Suppressor macrophage treated with lipopolysaccharide for 4 hours (primary cell): ENCODE measurements at regions not wholly inside any gene's neighbourhood (a gene's known extent, or its start where the extent isn't known, plus 50 kb on each side); places are given as distances from the start of the nearest gene placed in this dataset.
A peak's percentile ranks its signal among the peaks of the same experiment; 100 is the strongest.

Source experiments
- DNase-seq: peaks from one replicate; pipeline ENCODE4 v3.0.0-alpha.2; 2020

DNA sequence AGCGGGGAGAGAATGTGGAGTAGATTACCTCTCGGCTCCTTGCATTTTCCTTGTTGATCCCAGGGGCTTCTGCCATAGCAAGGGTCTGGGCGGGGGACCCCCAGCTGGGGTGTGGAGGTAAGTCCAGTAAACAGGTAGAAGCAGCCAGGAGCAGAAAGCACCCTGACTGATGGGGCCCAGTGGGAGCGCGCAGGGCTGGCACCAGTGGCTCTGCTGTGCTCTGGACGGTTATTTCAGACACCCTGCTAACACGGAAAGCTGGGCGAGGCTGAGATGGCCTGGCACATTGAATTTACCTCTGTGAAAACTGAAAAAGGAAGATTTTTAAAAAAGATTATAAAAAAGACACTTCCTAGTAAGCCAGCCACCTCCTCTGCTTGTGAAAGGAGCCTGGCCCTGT is 88.4 kb upstream of the CALM2 start:
- no peak for DNase-seq

DNA sequence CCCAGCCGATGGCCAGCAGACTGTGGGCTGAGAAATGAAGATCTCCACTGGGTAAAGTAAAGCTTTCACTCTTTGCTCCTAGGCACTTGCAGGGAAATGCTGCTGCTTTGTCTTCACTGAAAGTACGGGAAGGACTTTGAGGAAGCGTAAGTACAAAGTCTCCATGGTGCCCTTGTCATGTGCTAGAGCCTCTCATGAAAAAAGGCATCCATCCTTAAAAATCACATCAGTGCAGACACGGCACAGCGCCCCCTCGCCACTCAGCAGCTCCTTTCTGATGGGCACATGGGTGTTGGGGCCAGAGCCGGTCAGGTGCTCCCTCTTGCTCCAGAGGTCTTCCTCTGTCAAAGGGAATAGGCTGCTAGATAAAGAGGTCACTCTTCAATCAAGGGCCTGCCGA is 87.8 kb upstream of the CALM2 start:
- DNase-seq = peak; percentile 26

DNA sequence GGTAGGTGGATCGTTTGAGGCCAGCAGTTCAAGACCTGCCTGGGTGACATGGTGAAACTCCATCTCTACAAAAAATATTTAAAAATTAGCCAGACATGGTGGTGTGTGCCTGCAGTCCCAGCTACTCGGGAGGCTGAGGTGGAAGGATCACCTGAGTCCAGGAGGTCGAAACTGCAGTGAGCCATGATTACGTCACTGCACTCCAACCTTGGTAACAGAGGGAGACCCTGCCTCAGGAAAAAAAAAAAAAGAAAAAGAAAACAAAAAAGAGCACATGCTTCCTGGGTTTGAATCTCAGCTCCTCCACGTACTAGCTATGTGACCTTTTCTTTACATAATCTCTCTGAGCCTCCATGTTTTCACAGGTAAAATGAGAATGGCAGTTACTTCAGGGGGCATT is 86.3 kb upstream of the CALM2 start:
- no peak for DNase-seq

DNA sequence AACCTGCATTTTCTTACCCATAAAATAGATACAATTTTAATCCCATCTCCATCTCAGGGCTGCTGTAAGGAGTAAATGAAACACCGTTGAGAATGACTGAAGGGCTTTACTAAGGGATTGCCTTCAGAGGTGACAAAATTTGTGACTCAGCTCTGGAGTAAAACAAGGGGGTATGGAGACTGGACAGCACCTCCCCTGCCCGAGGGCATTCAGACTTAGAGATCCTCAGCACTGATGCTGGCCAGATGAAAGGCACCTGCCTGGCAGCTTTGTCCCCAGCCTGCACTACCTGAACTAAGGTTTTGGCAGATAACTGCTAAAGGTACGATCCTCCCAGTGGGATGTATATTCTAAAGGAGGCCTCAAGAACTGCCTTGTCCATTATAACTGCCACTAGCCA is 84.7 kb upstream of the CALM2 start:
- DNase-seq = no peak

DNA sequence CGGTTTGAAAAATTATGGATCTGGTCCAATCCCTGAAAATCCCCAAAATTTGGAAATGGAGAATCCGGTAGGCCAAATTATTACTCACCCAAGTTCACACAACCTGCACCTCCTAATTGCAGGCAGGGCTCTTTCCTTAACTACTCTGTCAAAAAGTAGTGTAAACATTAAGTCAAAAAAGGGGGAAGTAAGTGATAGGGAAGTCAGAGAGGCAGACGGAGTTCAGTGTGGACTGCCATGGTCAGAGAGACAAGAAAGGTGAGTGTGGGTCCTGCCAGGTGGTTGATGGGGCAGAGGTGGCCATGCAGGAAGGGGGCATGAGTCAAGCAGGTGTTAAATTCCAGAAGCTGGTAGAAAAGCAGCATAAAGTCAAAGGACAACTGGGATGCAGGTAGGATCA is 83.5 kb upstream of the CALM2 start:
- peak; percentile 6 for DNase-seq

DNA sequence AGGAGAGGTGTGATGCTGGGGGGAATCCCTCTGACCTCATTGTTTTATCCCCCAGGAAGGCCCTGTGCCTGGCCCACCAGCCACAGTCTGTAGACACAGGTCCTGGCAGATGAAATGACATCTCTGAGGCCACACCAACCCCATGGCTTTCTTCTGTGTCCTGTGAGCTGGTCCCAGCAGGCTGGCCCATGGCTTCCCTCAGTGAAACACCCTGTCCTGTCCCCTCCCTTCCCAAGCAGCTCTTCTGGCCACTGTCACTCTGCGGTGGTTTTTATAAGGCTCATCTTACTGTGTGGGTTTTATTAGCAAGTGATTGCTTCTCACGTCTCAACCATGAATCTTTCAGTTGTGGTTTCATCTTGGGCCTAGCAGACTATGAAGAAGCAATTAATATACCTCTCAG is 81.6 kb upstream of the CALM2 start:
- no peak for DNase-seq

DNA sequence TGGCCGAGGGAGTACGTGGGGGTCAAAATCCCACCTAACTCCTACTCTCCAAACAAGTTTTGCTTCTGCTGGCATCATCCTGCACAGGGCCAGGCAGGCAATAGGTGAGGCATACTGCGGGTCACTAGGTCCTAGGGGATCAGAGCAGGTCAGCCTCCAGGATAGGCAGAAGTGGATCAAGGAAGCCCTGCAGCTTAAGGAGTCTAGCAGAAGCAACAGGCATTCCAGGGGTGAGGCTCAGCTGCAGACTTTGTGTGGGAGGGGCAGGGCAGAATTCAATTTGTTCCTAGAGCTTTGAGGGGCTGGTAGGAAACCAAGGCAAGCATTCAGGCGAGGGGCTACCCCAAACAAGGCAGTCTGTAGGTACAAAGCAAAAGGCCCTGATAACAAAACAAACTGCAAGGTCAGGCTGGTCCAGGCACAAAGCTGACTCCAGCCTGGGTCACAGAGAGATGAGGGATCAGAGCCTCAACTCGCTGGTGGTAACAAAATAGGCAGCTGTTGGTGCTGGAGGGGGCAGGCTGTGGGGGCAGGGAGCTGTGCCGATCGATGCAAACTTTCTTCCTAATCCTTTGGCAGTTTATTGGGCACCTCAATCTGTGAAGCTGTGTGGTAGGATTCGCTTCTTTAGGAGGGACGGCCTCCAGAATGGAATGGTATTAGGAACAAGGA is 80.2 kb upstream of the CALM2 start:
- DNase-seq = no peak

DNA sequence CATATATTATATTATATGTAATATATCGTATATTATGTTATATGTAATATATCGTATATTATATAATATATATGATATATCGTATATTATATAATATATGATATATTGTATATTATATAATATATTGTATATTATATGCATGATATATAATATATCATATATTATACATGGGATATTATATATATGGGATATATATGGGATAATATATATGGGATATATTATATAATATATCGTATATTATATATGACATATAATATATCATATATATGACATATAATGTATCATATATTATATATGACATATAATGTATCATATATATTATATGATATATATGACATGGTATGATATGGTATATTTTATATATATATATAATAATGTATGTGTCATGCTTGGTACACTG is 79.5 kb upstream of the CALM2 start:
- no peak for DNase-seq

DNA sequence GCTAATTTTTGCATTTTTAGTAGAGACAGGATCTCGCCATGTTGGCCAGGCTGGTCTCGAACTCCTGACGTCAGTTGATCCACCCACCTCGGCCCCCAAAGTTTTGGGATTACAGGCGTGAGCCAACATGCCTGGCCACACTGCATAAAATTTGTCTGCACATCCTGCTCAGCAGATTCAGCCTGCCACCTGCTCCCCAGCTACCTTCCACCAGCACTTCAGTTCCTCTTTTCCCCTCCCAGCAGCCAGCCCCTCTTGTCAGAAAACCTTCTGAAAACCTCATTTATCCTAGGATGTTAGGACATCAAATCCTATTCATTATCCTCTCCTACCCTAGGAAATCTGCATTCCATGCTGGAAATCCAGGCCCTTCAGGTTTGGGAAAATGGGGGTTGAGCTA is 78.2 kb upstream of the CALM2 start:
- DNase-seq = no peak

DNA sequence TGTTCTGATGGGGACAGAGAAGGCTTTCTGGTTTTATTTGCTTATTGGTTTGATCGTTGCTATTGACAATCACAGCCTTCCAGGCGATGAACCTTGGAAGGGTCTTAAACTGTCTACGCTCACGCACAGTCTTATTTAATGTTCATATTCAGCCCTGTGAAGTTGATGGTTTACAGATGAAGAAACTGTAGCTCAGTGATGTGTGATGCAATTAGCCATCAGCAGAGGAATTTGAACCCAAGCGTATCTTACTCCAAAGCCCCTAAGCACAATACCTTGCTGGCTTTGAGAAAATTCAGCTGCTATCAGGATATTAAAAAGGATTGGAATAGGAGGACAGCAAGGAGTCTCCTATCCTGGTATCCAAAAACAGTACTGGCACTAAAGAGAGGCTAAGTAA is 77.1 kb upstream of the CALM2 start:
- DNase-seq = no peak

DNA sequence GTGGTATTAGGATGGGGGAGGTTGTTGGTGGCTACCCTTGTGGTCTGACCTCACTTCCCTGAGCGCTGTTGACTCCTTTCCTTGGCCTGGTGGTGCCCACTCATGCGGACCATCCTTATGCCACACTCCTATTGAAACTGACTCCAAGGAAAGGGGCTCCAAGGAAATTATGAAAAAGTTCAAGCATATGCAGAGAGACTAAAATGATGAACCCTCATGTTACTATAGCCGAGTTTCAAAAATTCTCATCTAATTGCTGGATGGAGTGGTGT is 75.0 kb upstream of the CALM2 start:
- DNase-seq = no peak

DNA sequence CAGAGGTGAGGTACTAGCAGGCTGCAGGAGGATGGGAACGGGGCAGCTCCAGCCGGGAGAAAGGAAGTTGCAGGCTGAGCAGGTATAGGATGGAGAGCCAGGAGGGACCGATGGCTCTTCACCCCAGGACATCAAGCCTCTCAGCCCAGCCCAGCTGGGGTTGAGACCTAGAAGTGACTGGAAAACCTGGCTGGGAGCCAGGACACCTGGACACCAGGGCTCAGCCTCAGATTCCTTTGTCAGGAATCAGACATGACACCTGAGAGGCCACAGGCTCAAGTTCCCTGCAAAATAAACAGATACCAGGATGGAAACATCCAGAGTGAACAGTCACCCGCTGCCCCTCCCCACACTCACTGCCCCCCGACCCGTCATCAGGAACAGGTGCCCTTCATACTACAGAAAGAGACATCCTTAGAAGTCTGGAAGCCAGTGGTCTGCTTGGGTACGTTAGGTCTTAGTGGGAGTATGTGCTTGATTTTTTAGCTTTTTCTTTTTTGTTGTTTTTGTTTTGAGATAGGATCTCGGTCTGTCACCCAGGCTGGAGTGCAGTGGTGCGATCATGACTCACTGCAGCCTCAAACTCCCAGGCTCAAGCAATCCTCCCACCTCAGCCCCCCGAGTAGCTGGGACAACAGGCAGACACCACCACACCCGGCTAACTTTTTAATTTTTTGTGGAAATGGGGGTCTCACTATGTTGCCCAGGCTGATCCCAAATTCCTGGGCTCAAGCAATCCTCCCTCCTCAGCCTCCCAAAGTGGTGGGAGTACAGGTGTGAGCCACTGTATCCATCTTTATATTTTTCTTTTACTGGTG is 74.5 kb upstream of the CALM2 start:
- DNase-seq = no peak

DNA sequence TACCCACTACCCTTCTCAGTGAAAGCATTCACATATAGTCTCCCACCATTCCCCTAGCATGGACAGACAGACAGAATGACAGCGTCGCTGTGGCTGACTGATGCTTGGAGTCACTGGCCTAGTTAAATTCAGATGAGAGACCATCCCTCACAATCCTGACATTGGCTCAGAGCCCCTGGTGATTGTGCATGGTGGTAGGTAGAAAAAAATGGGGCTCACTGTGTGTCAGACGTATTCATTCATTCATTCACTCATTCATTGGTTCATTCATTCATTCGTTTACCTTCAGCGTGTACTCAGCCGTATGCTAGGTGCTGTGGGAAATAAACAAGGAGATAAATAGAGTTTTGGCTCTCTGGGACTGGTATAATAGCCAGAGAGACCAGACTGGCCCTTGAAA is 73.6 kb upstream of the CALM2 start:
- no peak for DNase-seq

DNA sequence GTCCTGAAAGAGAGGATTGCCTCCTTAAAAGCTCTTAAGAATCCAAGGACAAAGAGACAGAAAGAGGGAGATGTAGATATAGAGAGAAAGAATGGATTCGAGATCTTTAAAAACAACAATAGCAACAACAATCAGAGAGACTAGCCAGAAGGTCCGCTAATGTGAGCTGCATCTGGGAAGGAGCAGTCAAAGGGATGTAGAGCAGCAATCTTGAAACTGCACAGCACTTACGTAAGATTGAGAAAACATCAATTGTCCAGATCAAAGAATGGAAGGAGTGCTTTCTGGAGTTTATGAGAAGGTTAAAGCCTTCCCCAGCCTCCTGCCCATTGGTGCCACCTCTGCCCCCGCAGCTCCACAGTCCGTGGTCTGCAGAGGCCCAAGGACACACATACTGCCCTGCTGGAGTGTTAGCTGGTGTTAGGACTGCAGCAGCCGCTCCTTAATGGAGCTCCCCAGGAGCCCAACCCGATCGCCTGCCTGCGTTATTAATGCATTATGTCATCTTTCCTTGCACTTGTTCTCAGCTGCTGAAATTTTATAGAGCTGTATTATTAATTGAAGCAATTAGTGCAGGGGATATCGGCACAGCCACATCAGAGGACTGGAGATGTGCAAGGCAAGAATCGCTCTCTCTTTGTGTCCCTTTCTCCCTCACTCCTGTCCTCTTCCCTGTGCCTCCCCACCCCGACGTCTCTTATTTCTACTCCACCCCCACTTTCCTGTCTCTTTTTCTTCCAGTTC is 73.0 kb upstream of the CALM2 start:
- DNase-seq = no peak

DNA sequence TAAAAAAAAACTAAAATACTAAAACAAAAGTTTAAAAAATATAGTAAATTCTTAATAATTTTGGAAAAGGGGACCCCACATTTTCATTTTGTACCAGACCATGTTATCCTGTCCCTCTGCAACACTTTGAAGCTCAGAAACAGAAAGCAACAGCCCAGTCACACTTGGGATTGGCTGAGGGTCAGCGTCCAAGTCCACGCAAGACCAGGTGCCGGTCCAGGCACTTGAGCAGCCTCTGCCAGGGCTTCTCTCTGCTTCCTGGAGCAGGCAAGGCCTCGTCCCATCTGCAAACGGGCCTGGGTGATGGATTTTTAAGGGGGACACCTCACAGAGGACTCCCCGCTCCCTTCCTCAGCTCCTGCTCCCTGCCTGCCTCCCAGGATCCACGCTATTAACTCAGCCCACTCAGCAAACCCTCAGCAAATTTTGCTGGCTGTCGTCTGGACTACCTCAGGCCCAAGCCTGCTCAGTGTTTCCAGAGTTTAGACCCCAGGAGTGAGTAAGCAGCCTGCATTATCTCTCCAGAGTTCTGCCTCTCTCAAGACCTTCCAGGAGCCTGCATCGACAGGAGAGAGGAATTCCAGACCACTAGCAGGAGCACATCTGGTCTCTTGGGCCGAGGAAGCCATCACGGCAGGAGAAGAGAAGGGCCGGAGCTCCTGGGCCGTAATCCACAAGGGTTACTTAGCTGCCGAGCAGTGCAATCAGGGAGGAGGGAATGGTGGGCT is 67.4 kb upstream of the CALM2 start:
- DNase-seq = no peak

DNA sequence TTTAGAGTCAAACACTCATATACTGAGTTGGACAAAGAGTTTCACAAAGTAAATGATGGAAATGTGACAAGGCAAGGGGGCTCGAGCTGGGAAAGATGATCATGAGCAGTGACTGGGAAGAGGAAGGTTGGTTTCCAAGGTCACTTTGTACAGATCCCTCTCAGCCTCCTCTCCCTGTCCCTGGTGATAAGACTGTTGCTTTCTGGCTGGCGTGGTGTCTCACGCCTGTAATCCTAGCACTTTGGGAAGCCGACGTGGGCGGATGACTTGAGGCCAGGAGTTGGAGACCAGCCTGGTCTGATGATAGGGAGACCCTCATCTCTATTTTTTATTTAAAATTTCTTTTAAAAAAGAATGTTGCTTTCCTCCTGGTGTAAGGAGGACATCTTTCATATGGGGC is 65.4 kb upstream of the CALM2 start:
- no peak for DNase-seq

DNA sequence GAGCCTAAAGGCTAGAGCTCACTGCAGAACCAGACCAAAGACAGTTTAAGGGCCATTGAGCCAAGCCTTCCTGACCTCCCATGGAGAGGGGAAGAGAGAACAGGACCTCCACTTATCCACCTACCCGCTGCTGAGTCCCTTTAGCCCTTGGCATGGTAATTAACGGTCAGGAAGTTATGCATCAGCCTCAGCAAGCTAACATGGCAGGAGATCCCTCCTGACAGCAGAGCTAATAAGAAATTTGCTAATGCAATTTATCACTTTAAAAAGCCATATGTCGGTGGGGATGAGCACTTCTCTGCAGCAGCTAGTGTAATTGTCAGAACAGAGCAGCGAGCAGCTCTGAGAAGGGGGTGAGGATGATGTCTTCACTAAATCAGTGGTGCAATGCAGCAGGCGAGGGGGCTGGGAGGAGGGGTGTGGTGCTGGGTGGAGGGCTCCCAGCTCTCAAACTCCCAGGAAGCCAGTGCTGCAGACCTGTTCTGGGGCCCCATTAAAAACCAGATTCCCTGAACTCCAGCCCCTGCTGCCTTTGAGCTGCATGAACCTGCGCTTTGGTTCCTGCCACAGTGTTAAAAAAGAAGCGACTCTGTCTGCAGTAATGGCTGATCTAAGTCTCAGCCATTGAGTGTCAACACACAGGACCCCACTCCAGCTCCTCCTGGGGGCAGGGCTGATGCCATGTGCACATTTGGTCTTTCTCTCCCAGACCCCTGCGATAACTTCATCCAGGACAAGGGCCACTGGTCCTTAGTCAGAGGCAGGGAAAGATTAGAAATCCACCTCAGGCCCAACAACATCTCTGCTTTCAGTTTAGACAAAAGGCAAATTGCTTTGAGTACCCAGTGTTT is 63.0 kb upstream of the CALM2 start:
- no peak for DNase-seq

DNA sequence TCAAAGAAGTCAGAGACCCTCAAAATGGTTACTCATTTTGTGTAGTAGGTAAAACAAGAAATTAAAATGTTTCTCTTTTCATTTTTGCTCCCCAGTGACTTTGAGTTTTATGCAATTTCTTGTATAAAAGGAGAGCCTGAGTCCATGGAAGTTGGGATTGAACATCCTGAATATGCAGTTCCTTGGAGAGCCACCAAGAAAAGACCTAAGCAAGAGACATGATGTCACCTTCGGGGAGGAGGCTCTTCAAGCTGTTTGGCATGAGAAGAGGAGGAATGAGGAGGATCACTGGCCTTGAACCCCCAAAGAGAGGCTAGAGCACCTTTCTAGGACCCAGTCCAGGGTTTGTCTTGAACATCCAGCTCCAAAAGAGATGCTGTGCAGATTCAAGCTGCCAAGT is 62.3 kb upstream of the CALM2 start:
- no peak for DNase-seq

DNA sequence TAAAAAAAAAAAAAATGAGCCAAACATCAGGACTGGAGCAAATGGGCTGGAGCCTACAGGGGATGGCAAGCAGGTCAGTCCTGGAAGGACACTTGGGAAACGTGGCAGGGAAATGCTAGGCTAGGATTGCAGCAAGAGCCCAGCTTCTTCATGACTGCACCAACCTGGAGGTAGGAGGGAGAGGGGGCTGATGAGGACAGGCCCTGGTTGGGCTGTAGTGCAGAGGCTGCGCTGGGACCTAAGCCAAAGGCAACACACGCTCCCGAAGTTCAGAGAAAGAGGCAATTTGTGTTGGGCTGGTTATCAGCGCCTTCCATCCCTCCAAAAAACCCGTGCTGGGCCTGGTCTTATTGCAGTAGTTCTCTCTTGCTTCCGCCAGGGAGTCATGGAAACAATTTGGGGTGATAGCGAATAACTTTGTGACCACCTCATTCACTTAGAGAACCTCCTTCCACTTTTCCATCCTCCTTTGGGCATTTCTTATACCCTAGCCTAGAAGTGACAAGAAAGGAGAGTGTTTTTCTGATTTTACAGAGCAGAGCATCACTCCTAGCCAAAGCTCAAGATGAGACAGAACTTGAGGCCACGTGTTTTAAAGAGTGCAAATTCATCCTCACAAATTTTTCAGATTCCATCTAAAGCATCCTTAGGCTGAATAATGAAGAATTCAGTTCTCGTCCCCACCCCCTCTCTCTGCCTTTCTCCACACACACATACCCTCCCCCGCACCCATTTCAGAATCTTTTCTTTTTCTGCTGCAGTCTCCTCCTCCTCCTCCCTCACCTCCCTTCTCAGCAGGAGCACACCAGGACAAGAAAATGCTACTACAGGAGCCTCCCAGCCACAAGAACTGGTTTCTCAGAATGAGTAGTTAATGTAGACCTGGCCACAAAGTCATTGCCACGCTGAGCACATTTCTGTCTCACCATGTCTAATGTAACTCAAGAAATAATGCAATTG is 61.3 kb upstream of the CALM2 start:
- DNase-seq = no peak

DNA sequence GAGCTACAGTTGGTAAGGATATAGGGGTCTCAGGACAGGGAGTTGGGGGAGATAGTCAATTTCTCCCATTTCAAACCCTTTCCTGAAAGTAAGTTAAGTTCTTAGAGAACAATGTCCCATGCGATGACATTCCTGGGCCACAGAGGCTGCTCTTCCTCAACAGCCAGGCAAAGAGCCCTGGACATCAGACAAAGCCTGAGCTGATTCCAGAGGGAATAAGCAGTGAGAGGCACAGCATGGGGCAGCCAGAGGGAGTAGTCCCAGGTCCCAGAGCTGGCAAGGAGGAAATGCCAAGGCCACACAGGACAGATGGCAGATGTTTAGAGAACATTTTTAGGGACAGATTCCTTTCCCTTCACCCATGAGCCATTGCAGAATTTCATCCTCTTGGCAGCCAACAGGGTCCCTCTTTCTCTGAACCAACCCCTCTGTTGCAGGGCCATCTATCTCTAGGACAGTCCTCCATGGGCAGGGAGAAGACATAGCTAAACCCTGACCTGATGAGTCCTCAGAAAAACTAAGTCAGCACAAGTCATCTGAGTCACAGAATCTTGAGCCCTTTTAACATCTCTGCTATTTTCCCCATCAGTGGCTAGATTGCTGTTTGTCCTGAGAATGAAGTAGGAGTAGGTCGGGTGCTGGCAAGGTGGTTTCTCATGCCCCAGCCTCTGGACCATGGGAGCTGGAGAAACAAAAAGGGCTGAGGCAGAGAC is 60.3 kb upstream of the CALM2 start:
- no peak for DNase-seq

DNA sequence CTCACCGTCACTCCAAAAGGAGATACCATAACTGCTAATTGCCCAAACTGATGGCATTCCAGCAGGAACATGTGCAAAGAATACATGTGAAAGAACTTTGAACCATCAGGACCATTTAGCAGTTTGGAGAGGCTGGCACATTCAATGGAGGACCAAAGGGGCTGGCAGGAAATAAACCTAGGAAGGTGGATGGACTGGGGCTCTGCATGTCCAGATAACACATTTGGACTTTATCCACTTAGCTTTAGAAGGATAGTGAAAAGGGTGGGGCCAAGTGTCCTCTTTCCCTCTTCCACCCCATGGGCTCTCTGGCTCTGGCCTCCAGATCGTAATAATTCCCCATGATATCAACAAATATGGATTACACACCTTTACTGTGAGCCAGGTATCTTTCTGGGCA is 58.8 kb upstream of the CALM2 start:
- DNase-seq = no peak
